H1 (cell line): ENCODE measurements at regions not wholly inside any gene's neighbourhood (a gene's known extent, or its start where the extent isn't known, plus 50 kb on each side); places are given as distances from the start of the nearest gene placed in this dataset.

Source experiments
- CTCF ChIA-PET: fragments of 300-600 bp; sonication (Branson Sonifier 250); formaldehyde crosslinking; loops from one replicate; lab custom pipeline; 2021; ENCODE audit not compliant: partially characterized antibody; lab: Charles Lee
- POLR2A ChIA-PET: fragments of 300-600 bp; sonication (Branson Sonifier 250); formaldehyde crosslinking; loops from one replicate; lab custom pipeline; 2021; ENCODE audit warnings: inconsistent platforms; ENCODE audit not compliant: partially characterized antibody; lab: Charles Lee
- DNase-seq, 2 experiments: peaks; one replicate each; pipeline versions ENCODE4 v3.0.0 to v3.0.0-alpha.2; 2010 to 2022; ENCODE audit warnings: low spot score in 2 of 2, low read depth in 1 of 2, mixed read lengths in 1 of 2
- FAIRE-seq: peaks from 2 replicates; lab custom pipeline; 2011; peaks lifted over from hg19 to GRCh38; lab: Jason Lieb, UNC
- H2AFZ ChIP-seq: 2 replicates; pipeline ENCODE4 v1.8.1; 2012; ENCODE audit warnings: low read length, inconsistent platforms
- H2AK5ac ChIP-seq: 2 replicates; pipeline ENCODE4 v1.6.1; 2013; ENCODE audit warnings: low read depth, low read length
- H2BK120ac ChIP-seq: replicated peaks from 2 replicates; pipeline ENCODE3; 2013; ENCODE audit warnings: low read depth, low read length, inconsistent platforms
- H2BK12ac ChIP-seq: 2 replicates; pipeline ENCODE4 v1.6.1; 2013; ENCODE audit warnings: low read depth, low read length
- H2BK15ac ChIP-seq: 2 replicates; pipeline ENCODE4 v1.6.1; 2013; ENCODE audit warnings: low read length
- H2BK20ac ChIP-seq: 2 replicates; pipeline ENCODE4 v1.6.1; 2013; ENCODE audit warnings: low read length
- H2BK5ac ChIP-seq: 2 replicates; pipeline ENCODE4 v1.6.1; 2013; ENCODE audit warnings: low read depth, low read length
- H3K14ac ChIP-seq: 2 replicates; pipeline ENCODE4 v1.6.1; 2013; ENCODE audit warnings: inconsistent platforms; ENCODE audit not compliant: insufficient read length
- H3K18ac ChIP-seq: 2 replicates; pipeline ENCODE4 v1.6.1; 2013; ENCODE audit warnings: low read length; ENCODE audit errors: extremely low read depth
- H3K23ac ChIP-seq: 2 replicates; pipeline ENCODE4 v1.6.1; 2013; ENCODE audit warnings: inconsistent platforms; ENCODE audit not compliant: insufficient read length
- H3K23me2 ChIP-seq: 2 replicates; pipeline ENCODE4 v1.6.1; 2013; ENCODE audit warnings: low read depth, low read length
- H3K27ac ChIP-seq: 2 replicates; pipeline ENCODE4 v1.6.1; 2011; ENCODE audit warnings: low read depth, low read length, inconsistent platforms
- H3K27me3 ChIP-seq, 4 experiments: replicated peaks in 1 of 4; 1 replicate in 1 of 4; 2 replicates in 3 of 4; pipeline versions ENCODE4 v1.6.1 to v1.8.1; 2011 to 2013; ENCODE audit warnings: low read length in 3 of 4, mild to moderate bottlenecking in 3 of 4, inconsistent platforms in 2 of 4, mixed read lengths in 2 of 4, moderate library complexity in 1 of 4; ENCODE audit not compliant: control insufficient read depth in 3 of 4, insufficient read depth in 3 of 4; ENCODE audit errors: extremely low read depth in 1 of 4
- H3K36me3 ChIP-seq, 4 experiments: 2 replicates each; pipeline versions ENCODE4 v1.6.1 to v1.8.1; 2011 to 2013; ENCODE audit warnings: mild to moderate bottlenecking in 4 of 4, low read length in 3 of 4, moderate library complexity in 2 of 4, control low read depth in 1 of 4, inconsistent platforms in 1 of 4; ENCODE audit not compliant: insufficient read depth in 4 of 4, control insufficient read depth in 2 of 4
- H3K4ac ChIP-seq: replicated peaks from 2 replicates; pipeline ENCODE3; 2013; ENCODE audit warnings: low read length, low read depth, mixed read lengths, inconsistent platforms; ENCODE audit not compliant: insufficient read length
- H3K4me1 ChIP-seq, 4 experiments: replicated peaks in 1 of 4; 1 replicate in 1 of 4; 2 replicates in 3 of 4; pipeline versions ENCODE4 v1.6.1 to v1.8.1; 2011 to 2013; ENCODE audit warnings: low read length in 3 of 4, inconsistent platforms in 2 of 4, mixed read lengths in 1 of 4; ENCODE audit not compliant: insufficient read depth in 4 of 4, control insufficient read depth in 3 of 4
- H3K4me2 ChIP-seq, 2 experiments: 2 replicates each; pipeline versions ENCODE4 v1.6.1 to v1.8.1; 2011 to 2013; ENCODE audit warnings: low read depth in 2 of 2, low read length in 2 of 2, control low read depth in 1 of 2, inconsistent platforms in 1 of 2, mild to moderate bottlenecking in 1 of 2; ENCODE audit not compliant: insufficient read depth in 1 of 2
- H3K4me3 ChIP-seq, 4 experiments: fragments of 200-600, 300-600 bp in 1 of 4; sonication (generic), shearing (Covaris generic), sonication (Bioruptor Twin) in 1 of 4; 2 replicates each; pipeline versions ENCODE4 v1.5.1 to v1.8.1; 2011 to 2016; ENCODE audit warnings: low read length in 4 of 4, low read depth in 3 of 4, control low read depth in 2 of 4, inconsistent platforms in 2 of 4, mild to moderate bottlenecking in 2 of 4, mixed read lengths in 1 of 4, moderate library complexity in 1 of 4; ENCODE audit not compliant: insufficient read depth in 2 of 4; ENCODE audit errors: extremely low read depth in 1 of 4
- H3K56ac ChIP-seq: replicated peaks from 2 replicates; pipeline ENCODE3; 2013; ENCODE audit warnings: low read depth, mild to moderate bottlenecking, mixed read lengths, low read length, inconsistent platforms; ENCODE audit not compliant: insufficient read length
- H3K79me1 ChIP-seq: 2 replicates; pipeline ENCODE4 v1.6.1; 2013; ENCODE audit warnings: low read depth, low read length, control low read depth
- H3K79me2 ChIP-seq, 2 experiments: 2 replicates each; pipeline versions ENCODE4 v1.6.1 to v1.8.1; 2012 to 2013; ENCODE audit warnings: low read length in 2 of 2, mild to moderate bottlenecking in 2 of 2, inconsistent platforms in 1 of 2; ENCODE audit not compliant: insufficient read depth in 2 of 2, control insufficient read depth in 1 of 2
- H3K9ac ChIP-seq, 4 experiments: replicated peaks in 1 of 4; 1 replicate in 1 of 4; 2 replicates in 3 of 4; pipeline versions ENCODE4 v1.6.1 to v1.8.1; 2011 to 2013; ENCODE audit warnings: low read depth in 3 of 4, low read length in 3 of 4, control low read depth in 2 of 4, mild to moderate bottlenecking in 2 of 4, moderate library complexity in 2 of 4, inconsistent platforms in 1 of 4; ENCODE audit errors: extremely low read depth in 1 of 4
- H3K9me3 ChIP-seq, 2 experiments: 2 replicates each; pipeline versions ENCODE4 v1.6.1 to v1.8.1; 2012 to 2013; ENCODE audit warnings: mild to moderate bottlenecking in 2 of 2, moderate library complexity in 2 of 2, control low read depth in 1 of 2, inconsistent platforms in 1 of 2, low read depth in 1 of 2, low read length in 1 of 2, mixed read lengths in 1 of 2; ENCODE audit not compliant: insufficient read depth in 2 of 2
- H4K20me1 ChIP-seq, 2 experiments: replicated peaks in 1 of 2; 2 replicates each; pipeline versions ENCODE3 to v1.8.1; 2011 to 2013; ENCODE audit warnings: inconsistent platforms in 2 of 2, low read length in 2 of 2, mild to moderate bottlenecking in 1 of 2; ENCODE audit not compliant: insufficient read depth in 2 of 2, control insufficient read depth in 1 of 2
- H4K5ac ChIP-seq: 2 replicates; pipeline ENCODE4 v1.6.1; 2013; ENCODE audit warnings: low read length, low read depth, mixed read lengths, inconsistent platforms; ENCODE audit not compliant: insufficient read length
- H4K8ac ChIP-seq: 2 replicates; pipeline ENCODE4 v1.8.0; 2013; ENCODE audit warnings: mild to moderate bottlenecking, moderate library complexity, low read length, inconsistent platforms; ENCODE audit not compliant: insufficient read depth; ENCODE audit errors: extremely low read depth
- H4K91ac ChIP-seq: replicated peaks from 2 replicates; pipeline ENCODE3; 2013; ENCODE audit warnings: low read length, mixed read lengths, inconsistent platforms; ENCODE audit not compliant: insufficient read length
- KDM1A ChIP-seq: fragments of 200-600, 300-600 bp; sonication (generic); IDR thresholded peaks from 2 replicates; pipeline ENCODE4 v1.7.1; 2016; ENCODE audit warnings: mild to moderate bottlenecking, low read length, borderline replicate concordance
- TEAD4 ChIP-seq: IDR thresholded peaks from 2 replicates; pipeline ENCODE4 v1.6.1; 2012; ENCODE audit warnings: low read depth, low read length, inconsistent platforms, mixed read lengths
- WGBS, 2 experiments: shearing (Covaris generic) in 1 of 2; methylation state at CpG; one replicate each; pipeline versions ENCODE4 v1.1.6 to v1.1.7; 2013 to 2015; ENCODE audit warnings: low lambda C conversion rate in 2 of 2, mixed read lengths in 2 of 2, inconsistent platforms in 1 of 2, low coverage in 1 of 2, missing lambda C conversion rate in 1 of 2; ENCODE audit not compliant: insufficient replicate concordance in 2 of 2, insufficient coverage in 1 of 2, insufficient read length in 1 of 2; ENCODE audit errors: extremely low coverage in 1 of 2, missing lambda C conversion rate in 1 of 2; 5-methylcytosine and 5-hydroxymethylcytosine counted together

GRCh38 chr1:193562121-193562520 lies 375.7 kb upstream of the B3GALT2 start:
- CTCF ChIA-PET: interaction anchor here (0.6 kb wide), 1 partner anchor 726 kb away, joined by 3 read pairs; no protein-coding TSS in a partner anchor
- WGBS, 2 experiments: 35% methylated on average over 2 of the region's 2 CpGs; no CpG with 5 or more reads in 1 of the 2 experiments
- no peak overlapping the region for H2BK5ac ChIP-seq
- H4K91ac ChIP-seq: no peak overlapping the region
- no peak overlapping the region for H2BK20ac ChIP-seq
- no peak overlapping the region for H3K23ac ChIP-seq
- H3K14ac ChIP-seq: no peak overlapping the region
- peak overlapping the region in 1 of 2 experiments; percentile 16; a peak in 1 of 4 replicates for H3K4me2 ChIP-seq
- H3K18ac ChIP-seq: no peak overlapping the region
- no peaks in the 10 kb centered on the region for H3K9me3 ChIP-seq
- peaks cover 0 to 3% (median 0%) of the 10 kb centered on the region in 4 experiments; a peak in 1 of 7 replicates for H3K4me1 ChIP-seq
- no peaks in the 10 kb centered on the region for H3K79me1 ChIP-seq
- no peak overlapping the region for H2AK5ac ChIP-seq
- H4K20me1 ChIP-seq: no peaks in the 10 kb centered on the region
- no peak overlapping the region for H3K9ac ChIP-seq
- no peak overlapping the region for H4K8ac ChIP-seq
- DNase-seq: no peak
- TF ChIP-seq TEAD4 (peak; percentile 92), KDM1A (no peak)
- H2AFZ ChIP-seq: no peak overlapping the region
- POLR2A ChIA-PET: no interaction called here
- H3K56ac ChIP-seq: no peak overlapping the region
- no peak overlapping the region for H2BK15ac ChIP-seq
- no peak overlapping the region for H3K4me3 ChIP-seq
- no peaks in the 10 kb centered on the region for H3K79me2 ChIP-seq
- FAIRE-seq: peak; percentile 70
- H4K5ac ChIP-seq: no peak overlapping the region
- H2BK12ac ChIP-seq: no peak overlapping the region
- no peak overlapping the region for H3K27ac ChIP-seq
- no peaks in the 10 kb centered on the region for H3K23me2 ChIP-seq
- H3K4ac ChIP-seq: no peak overlapping the region
- H3K36me3 ChIP-seq: no peaks in the 10 kb centered on the region
- H2BK120ac ChIP-seq: no peak overlapping the region
- no peaks in the 10 kb centered on the region for H3K27me3 ChIP-seq
